Anterior cingulate cortex (tissue), 58 donors: ENCODE measurements at regions not wholly inside any gene's neighbourhood (a gene's known extent, or its start where the extent isn't known, plus 50 kb on each side); places are given as distances from the start of the nearest gene placed in this dataset.

Experiments used
- DNase-seq, 58 donors: peaks; one replicate each; lab custom pipeline; 2025; lab: John Stamatoyannopoulos, UW

DNA sequence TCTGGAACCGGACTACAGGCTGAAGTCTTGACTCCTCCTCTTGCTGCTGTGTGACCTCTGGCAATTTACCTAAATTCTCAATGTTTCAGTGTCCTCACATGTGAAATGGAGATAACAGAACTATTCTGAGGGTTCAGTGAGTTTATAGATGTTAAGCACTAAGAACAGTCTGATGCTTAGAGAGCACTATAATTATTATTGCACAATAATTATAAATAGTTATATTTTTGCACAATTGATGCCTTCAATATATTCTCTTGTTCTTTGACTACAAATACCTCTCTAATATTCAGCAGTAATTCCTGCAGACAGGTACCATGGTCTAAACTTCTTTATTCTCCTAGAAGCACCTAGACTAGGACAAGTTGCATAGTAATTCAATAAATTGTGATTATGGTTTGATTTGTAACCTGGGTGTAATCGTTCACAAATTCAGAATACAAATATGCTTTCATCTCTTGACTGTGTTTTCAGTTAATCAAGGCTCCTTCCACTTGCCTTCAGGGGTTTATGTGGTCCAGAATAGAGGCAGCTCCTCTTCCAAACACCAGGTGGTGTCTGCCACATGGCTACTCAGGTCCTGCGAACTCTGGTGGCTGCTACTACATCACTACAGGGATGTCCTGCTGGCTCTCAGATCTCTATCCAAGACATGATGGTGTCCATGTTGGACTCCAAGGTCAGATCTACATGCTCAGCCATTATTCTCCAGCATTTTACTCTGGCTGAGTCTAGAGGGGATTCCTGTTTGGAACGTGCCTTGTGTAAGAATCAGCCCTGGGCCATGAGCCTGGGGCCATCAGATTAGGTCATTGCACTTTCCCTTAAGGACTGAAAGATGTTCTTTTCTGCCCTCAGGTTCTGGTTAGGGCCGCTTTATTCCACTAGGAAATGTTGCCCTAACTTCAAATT lies 103.4 kb downstream of the QRFPR start:
- no peak for DNase-seq

GRCh38 chr4:121273191-121273590 lies 107.6 kb downstream of the QRFPR start:
- no peak for DNase-seq

GRCh38 chr4:121272526-121272925 lies 108.3 kb downstream of the QRFPR start:
- DNase-seq: no peak

DNA sequence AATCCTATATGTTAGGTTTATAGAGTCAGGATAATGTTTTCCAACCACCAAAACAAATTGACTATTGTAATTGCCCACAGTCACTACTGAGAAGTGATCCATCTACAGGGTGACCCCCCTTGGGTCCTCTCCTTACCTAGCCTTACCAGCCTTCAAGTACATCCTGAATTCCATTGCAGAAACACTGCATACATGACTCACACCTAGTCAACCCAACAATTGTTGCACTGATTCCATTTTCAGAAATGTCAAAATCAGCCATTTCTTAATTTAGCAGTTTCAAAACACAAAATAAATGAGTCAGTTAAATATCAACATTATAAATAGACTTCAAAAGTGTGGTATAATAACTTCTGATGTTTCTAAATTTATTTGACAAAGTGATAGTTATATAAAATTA lies 106.3 kb upstream of the TNIP3 start:
- no peak for DNase-seq

DNA sequence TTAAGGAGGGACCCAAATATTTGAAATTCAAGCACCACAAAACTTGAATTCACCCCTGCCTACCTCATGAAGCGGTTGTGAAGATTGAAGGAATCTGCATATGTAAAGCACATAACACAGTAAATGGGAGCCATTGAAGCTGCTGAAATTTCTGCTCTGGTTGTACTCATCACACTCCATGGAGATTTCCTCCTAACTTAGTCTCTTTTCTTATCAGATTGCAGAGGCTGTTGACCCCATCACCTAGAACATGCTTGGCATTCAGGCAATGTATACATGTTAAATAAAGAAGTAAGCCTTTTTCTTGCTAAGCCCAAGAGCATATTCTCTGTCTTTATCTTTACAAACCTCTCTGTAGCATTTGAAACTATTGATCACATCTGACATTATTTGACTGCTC lies 104.9 kb upstream of the TNIP3 start:
- DNase-seq: no peak

GRCh38 chr4:121266982-121267381 lies 102.9 kb upstream of the TNIP3 start:
- no peak for DNase-seq

GRCh38 chr4:121256887-121257466 lies 92.9 kb upstream of the TNIP3 start:
- DNase-seq: no peak

DNA sequence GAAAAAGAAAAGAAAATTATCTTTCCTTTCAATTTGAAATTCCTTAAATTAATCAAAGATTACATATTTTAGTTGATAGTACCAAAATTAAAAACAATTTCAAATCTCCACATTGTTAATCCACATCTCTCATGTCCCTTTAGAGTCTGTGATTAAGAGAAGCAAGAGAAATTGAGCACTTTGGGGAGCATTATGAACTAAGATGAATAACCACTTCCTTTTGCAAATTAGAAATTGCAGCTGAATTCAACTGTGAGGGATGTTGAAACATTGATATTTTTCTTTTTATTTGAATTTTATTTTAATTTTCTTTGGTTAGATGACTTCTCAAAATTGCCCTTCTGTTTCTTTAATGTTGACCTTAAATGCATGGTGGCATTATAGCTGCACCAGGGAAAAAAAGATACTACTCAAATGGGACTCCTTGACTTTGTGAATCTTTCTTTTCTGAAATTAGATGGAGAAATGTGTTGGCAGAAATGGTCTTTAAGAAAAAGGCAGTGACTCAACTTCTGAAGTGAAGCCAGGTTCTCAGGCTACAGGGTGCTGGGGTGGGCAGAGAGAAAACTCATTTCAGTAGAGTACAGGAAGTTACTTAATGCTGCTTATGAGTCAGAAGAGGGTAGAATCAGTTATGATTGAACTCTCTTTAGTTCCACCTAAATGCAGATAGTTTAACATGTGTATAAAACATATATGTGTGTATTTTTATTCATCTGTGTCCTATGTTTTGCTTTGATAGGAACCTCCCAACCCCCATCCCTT lies 92.0 kb upstream of the TNIP3 start:
- peak in 5 of 58 donors; percentile 2 to 28 (median 22) for DNase-seq

GRCh38 chr4:121253961-121254360 lies 89.8 kb upstream of the TNIP3 start:
- no peak for DNase-seq

DNA sequence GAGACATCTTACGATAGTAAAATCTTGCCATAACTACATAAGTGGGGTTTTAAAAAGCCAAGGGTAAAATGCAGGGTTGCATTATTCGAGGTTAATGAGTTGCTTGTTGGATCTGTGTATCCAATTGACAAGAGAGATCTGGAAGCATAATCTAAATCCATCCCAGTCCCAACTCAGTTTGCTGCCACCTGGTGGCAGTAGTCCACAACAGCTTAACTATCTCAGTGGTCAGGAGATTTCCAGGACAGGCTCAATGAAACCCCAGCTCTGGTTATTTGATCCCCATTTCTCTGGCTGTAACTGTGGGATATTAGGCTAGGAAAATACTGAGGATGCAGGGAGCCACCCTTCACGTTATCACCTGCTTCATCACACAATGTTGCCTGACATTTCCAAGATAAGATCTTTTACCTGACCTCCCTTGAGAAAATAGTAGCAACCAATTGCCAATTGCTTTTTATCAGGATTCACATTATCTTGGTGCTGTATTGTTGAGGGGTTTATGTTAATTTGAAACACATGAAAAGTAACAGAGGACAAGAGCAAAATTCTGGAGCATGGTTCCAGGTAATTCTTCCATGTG lies 88.2 kb upstream of the TNIP3 start:
- peak in 52 of 58 donors; percentile 1 to 71 (median 28) for DNase-seq

DNA sequence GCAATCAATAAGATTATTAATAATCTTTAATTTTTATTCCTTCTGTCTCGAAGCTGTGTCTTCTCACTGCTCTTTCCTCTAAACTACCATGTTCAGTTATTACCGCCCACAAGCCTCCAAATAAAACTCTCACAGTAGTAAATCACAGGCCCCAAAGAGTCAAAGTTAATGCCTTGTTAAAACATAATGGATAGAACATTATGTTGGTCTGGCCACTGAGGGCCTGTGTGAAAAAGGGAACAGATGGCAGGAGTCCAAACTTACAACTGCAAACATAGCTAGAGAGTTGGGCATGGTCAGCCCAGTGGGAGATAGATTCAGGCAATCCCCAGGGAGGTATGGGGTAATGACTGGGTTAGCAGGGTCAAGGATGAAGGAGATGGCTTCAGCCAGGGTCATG lies 84.6 kb upstream of the TNIP3 start:
- DNase-seq: no peak

- DNase-seq: no peak
Measured at GRCh38 chr4:121246698-121247097, 82.6 kb upstream of the TNIP3 start.

- DNase-seq: no peak
Measured at GRCh38 chr4:121243485-121243884, 79.4 kb upstream of the TNIP3 start.

- DNase-seq: no peak
Measured at GRCh38 chr4:121242188-121242750, 78.1 kb upstream of the TNIP3 start.

DNA sequence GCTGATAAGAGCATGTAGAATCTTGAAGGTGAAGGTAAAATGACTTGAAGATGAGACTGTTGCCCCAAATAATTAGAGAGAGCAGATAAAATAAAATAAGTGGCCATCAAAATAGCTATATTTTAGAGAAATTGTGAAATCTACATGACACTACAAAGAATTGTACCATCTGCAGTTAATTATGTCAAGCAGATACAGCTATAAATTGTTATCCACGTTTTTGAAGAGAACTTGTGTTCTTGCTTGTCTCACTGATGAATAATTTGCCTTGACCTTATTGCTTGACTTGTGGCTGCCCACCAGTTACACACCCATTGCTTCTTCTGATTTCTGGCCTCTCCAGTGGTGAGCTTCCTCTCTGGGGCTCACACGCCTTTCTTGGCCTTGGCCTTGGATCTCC lies 75.8 kb upstream of the TNIP3 start:
- DNase-seq: no peak

- no peak for DNase-seq
Measured at GRCh38 chr4:121238461-121238860, 74.3 kb upstream of the TNIP3 start.

- DNase-seq: no peak
Measured at GRCh38 chr4:121237069-121237399, 72.9 kb upstream of the TNIP3 start.

DNA sequence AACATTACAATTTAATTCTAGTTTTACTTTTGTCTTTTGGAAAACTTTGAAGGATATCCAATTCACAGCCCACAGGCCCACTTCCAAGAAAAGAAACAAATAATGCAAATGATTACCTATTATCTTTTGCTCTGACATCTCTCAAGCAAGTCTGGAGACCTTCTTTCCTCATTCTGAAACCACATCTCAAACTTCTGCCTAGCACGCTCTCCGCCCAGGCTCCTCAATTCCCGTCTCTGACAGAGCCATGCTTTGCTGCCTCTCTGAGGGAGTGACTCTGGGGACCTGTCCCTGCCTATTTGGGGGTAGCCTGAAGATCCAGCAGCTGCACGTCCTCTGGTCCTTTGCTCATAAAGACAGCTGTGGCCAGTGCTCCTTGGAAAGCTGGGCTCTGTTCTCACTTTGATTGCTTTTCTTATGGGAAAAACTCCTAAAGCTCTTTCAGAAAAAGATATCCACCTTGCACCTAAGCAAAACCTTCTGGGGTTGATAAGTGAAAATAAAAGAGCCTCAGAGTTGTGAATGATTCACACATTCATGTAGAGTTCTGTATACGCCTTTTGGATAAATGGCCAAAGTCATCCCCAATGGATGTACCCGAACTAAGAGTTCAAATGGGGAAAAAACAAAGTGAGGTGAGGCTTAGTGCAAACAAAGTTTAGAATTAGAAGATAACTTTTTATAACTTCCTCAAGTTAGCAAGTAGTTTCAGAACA lies 72.4 kb upstream of the TNIP3 start:
- no peak for DNase-seq

DNA sequence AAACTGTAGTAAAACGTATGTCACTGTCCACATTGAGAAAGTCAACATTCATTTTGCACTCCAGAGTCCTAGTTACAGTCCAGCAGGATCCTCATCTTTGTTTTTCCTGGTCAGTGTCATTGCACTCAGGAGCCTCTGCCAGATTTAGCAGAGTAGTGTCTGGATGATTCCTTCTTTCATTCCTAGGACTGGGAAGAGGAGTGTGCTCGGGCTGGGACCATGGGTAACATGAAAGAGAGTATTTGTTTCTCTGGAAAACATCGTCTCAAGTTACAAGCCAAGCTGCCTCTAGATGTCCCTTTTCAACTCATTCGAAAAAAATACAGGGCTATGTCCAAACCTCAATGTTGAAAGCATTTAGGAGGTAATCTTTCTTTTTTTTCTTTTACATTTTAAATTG lies 69.9 kb upstream of the TNIP3 start:
- no peak for DNase-seq

- DNase-seq: no peak
Measured at GRCh38 chr4:121229993-121230392, 65.9 kb upstream of the TNIP3 start.
